ENCODE measurements at regions not wholly inside any gene's neighbourhood (a gene's known extent, or its start where the extent isn't known, plus 50 kb on each side); places are given as distances from the start of the nearest gene placed in this dataset.

DNA sequence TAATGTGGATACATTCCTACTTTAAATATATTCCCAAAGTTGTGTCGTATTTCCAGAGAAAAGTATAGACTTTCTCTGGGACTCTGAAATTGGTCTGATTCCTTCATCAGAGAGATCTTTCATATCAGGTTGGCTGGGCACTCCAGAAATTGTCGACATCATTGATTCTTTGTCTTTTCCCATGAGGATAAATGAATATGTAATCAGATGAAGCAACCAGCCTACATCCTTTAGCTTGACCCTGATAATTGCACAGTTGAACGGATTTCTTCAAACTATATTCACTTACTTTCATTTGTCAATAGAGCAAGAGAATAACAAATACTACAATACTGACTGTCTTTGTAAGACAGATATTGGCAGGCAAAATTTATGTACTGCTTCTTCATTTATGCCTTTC lies 680.2 kb upstream of the LRRTM4 start:
- no peak for TF ChIP-seq POLR2A (IDR thresholded peaks at IDR 0.05)
- TF ChIP-seq, protein P1, sequence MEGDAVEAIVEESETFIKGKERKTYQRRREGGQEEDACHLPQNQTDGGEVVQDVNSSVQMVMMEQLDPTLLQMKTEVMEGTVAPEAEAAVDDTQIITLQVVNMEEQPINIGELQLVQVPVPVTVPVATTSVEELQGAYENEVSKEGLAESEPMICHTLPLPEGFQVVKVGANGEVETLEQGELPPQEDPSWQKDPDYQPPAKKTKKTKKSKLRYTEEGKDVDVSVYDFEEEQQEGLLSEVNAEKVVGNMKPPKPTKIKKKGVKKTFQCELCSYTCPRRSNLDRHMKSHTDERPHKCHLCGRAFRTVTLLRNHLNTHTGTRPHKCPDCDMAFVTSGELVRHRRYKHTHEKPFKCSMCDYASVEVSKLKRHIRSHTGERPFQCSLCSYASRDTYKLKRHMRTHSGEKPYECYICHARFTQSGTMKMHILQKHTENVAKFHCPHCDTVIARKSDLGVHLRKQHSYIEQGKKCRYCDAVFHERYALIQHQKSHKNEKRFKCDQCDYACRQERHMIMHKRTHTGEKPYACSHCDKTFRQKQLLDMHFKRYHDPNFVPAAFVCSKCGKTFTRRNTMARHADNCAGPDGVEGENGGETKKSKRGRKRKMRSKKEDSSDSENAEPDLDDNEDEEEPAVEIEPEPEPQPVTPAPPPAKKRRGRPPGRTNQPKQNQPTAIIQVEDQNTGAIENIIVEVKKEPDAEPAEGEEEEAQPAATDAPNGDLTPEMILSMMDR (IDR thresholded peaks at IDR 0.05) = no peak
- no peak for TF ChIP-seq POLR2AphosphoS5 (IDR thresholded peaks at IDR 0.05)
